ENCODE measurements at regions not wholly inside any gene's neighbourhood (a gene's known extent, or its start where the extent isn't known, plus 50 kb on each side); places are given as distances from the start of the nearest gene placed in this dataset.

- no peaks in the 10 kb centered on the region for H3K4me1 ChIP-seq (ENCODE audit: control insufficient read depth in 1 of 2, low read depth in 2 of 2)
- DNase-seq (ENCODE audit: low spot score) (no peak), ATAC-seq (ENCODE audit: insufficient number of reproducible peaks, low FRiP score, low read depth) (no peak)
- TF ChIP-seq CTCF (IDR thresholded peaks at IDR 0.05) = no peak
- no peaks in the 10 kb centered on the region for H3K36me3 ChIP-seq
- no peaks in the 10 kb centered on the region for H3K9me3 ChIP-seq
- H3K27ac ChIP-seq = no peak overlapping the region
- H3K27me3 ChIP-seq (replicated peaks; ENCODE audit: insufficient read depth) = no peaks in the 10 kb centered on the region
- no peak overlapping the region for H3K4me3 ChIP-seq
Measured at GRCh38 chr18:76131738-76132137, 363.3 kb downstream of the ZNF516 start.

- H3K27ac ChIP-seq = no peak overlapping the region
- ATAC-seq (ENCODE audit: insufficient number of reproducible peaks, low FRiP score, low read depth) (no peak), DNase-seq (ENCODE audit: low spot score) (no peak)
- no peak for TF ChIP-seq CTCF (IDR thresholded peaks at IDR 0.05)
- H3K27me3 ChIP-seq (replicated peaks; ENCODE audit: insufficient read depth) = no peaks in the 10 kb centered on the region
- H3K36me3 ChIP-seq = no peaks in the 10 kb centered on the region
- no peaks in the 10 kb centered on the region for H3K9me3 ChIP-seq
- H3K4me1 ChIP-seq (ENCODE audit: control insufficient read depth in 1 of 2, low read depth in 2 of 2) = no peaks in the 10 kb centered on the region
- no peak overlapping the region for H3K4me3 ChIP-seq
Measured at GRCh38 chr18:76130845-76131244, 364.2 kb downstream of the ZNF516 start.

GRCh38 chr18:76126327-76126726 lies 368.7 kb downstream of the ZNF516 start:
- H3K27ac ChIP-seq = no peak overlapping the region
- DNase-seq (ENCODE audit: low spot score) (no peak), ATAC-seq (ENCODE audit: insufficient number of reproducible peaks, low FRiP score, low read depth) (no peak)
- no peaks in the 10 kb centered on the region for H3K9me3 ChIP-seq
- H3K36me3 ChIP-seq = no peaks in the 10 kb centered on the region
- no peak overlapping the region for H3K4me3 ChIP-seq
- TF ChIP-seq CTCF (IDR thresholded peaks at IDR 0.05) = no peak
- no peaks in the 10 kb centered on the region for H3K4me1 ChIP-seq (ENCODE audit: control insufficient read depth in 1 of 2, low read depth in 2 of 2)
- no peaks in the 10 kb centered on the region for H3K27me3 ChIP-seq (replicated peaks; ENCODE audit: insufficient read depth)

- Histone ChIP-seq H3K27me3 (replicated peaks; ENCODE audit: insufficient read depth) (no peaks in the 10 kb centered on the region), H3K4me3 (no peak overlapping the region), H3K27ac (no peak overlapping the region), H3K9me3 (no peaks in the 10 kb centered on the region), H3K4me1 (ENCODE audit: control insufficient read depth in 1 of 2, low read depth in 2 of 2) (no peaks in the 10 kb centered on the region), H3K36me3 (no peaks in the 10 kb centered on the region)
- DNase-seq (ENCODE audit: low spot score) = no peak
- ATAC-seq (ENCODE audit: insufficient number of reproducible peaks, low FRiP score, low read depth) = no peak
- TF ChIP-seq CTCF (IDR thresholded peaks at IDR 0.05) = no peak
Measured at GRCh38 chr18:76121011-76121410, 374.0 kb downstream of the ZNF516 start.

GRCh38 chr18:76115580-76115979 lies 379.5 kb downstream of the ZNF516 start:
- no peaks in the 10 kb centered on the region for H3K4me1 ChIP-seq (ENCODE audit: control insufficient read depth in 1 of 2, low read depth in 2 of 2)
- no peak overlapping the region for H3K4me3 ChIP-seq
- H3K9me3 ChIP-seq = no peaks in the 10 kb centered on the region
- no peak overlapping the region for H3K27ac ChIP-seq
- no peak for TF ChIP-seq CTCF (IDR thresholded peaks at IDR 0.05)
- H3K27me3 ChIP-seq (replicated peaks; ENCODE audit: insufficient read depth) = no peaks in the 10 kb centered on the region
- DNase-seq (ENCODE audit: low spot score) (no peak), ATAC-seq (ENCODE audit: insufficient number of reproducible peaks, low FRiP score, low read depth) (no peak)
- H3K36me3 ChIP-seq = no peaks in the 10 kb centered on the region

Measured in thoracic aorta (tissue), 2 donors.